Esophagus squamous epithelium (tissue), 5 donors: ENCODE measurements at regions not wholly inside any gene's neighbourhood (a gene's known extent, or its start where the extent isn't known, plus 50 kb on each side); places are given as distances from the start of the nearest gene placed in this dataset.
A peak's percentile ranks its signal among the peaks of the same experiment; 100 is the strongest.
"Not testable (repeated sequence)": the region's sequence is repeated elsewhere in the genome, so short reads cannot be mapped to it uniquely, and the experiment has no call there.

ENCODE experiments used
- DNase-seq: peaks from one replicate; lab custom pipeline; 2025; lab: John Stamatoyannopoulos, UW
- H3K27ac ChIP-seq, 4 donors: fragments of 200-600 bp; sonication (generic); one replicate each; pipeline ENCODE4 v1.5.1; 2016 to 2019; ENCODE audit warnings: mild to moderate bottlenecking in 1 of 4
- H3K27me3 ChIP-seq, 4 donors: fragments of 200-600 bp; sonication (generic); 1 replicate in 3 of 4; 2 replicates in 1 of 4; pipeline versions ENCODE4 v1.5.1 to v1.6.0; 2017 to 2021; ENCODE audit warnings: antibody characterized with exemption in 1 of 4
- H3K36me3 ChIP-seq, 3 donors: fragments of 200-600 bp; sonication (generic); one replicate each; pipeline ENCODE4 v1.5.1; 2016 to 2019
- H3K4me1 ChIP-seq, 3 donors: fragments of 200-600 bp; sonication (generic); one replicate each; pipeline ENCODE4 v1.5.1; 2017 to 2019
- H3K4me3 ChIP-seq, 4 donors: fragments of 200-600 bp; sonication (generic); 1 replicate in 3 of 4; 2 replicates in 1 of 4; pipeline ENCODE4 v1.5.1; 2016 to 2019; ENCODE audit warnings: mild to moderate bottlenecking in 2 of 4, moderate library complexity in 1 of 4
- H3K9me3 ChIP-seq, 3 donors: fragments of 200-600 bp; sonication (generic); one replicate each; pipeline ENCODE4 v1.5.1; 2016 to 2019
- POLR2A ChIP-seq, 4 donors: fragments of 450-650 bp; IDR thresholded peaks; one replicate each; pipeline ENCODE4 v1.6.1; 2017; ENCODE audit warnings: antibody characterized with exemption in 4 of 4, mild to moderate bottlenecking in 4 of 4, moderate library complexity in 3 of 4
- WGBS, 2 donors: methylation state at CpG; one replicate each; pipeline ENCODE4 v1.1.5; 2018; 5-methylcytosine and 5-hydroxymethylcytosine counted together
- intact Hi-C: fragments of 100-400 bp; cut with DNase I; formaldehyde crosslinking; loops from one replicate; pipeline ENCODE4 v1.15.0; 2022
- TF ChIP-seq, protein P1 (sequence below), 6 experiments: fragments of 450-650 bp in 4 of 6; fragments of 200-600 bp in 2 of 6; sonication (generic) in 2 of 6; IDR thresholded peaks; one replicate each; pipeline ENCODE4 v1.5.1; 2016 to 2019; ENCODE audit warnings: antibody characterized with exemption in 6 of 6, mild to moderate bottlenecking in 4 of 6, moderate library complexity in 4 of 6
- donor health status: DM: yes; HTN: yes; CAD: no.

DNA sequence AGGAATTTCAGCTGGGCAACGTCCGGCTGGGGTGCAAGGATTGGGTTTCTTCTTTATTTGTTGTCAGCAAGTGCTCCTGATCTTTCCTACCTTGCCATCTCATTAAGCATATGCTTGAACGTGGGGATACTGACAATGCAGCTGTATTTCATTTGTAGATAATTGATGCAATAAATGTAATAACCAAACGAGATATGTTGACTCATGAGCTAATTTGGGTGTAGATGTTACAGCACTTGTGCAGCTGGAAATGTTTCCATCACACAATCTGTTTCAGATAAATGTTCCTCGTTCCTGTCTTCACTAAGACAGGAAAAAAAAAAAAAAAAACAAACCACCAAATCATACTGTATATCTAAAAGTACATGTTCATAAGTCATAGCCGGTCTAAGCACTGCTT, 123.8 kb downstream of the DMRT2 start:
- WGBS, 2 donors, result 54 to 73% methylated on average over 6 of the region's 6 CpGs
- no peaks in the 10 kb centered on the region for H3K36me3 ChIP-seq
- no peaks in the 10 kb centered on the region for H3K4me1 ChIP-seq
- H3K27me3 ChIP-seq, result no peaks in the 10 kb centered on the region
- H3K4me3 ChIP-seq, result no peak overlapping the region
- no peak overlapping the region for H3K27ac ChIP-seq
- intact Hi-C loops, result no loop called here
- no peak for TF ChIP-seq POLR2A (IDR thresholded peaks at IDR 0.05)
- TF ChIP-seq, protein P1, sequence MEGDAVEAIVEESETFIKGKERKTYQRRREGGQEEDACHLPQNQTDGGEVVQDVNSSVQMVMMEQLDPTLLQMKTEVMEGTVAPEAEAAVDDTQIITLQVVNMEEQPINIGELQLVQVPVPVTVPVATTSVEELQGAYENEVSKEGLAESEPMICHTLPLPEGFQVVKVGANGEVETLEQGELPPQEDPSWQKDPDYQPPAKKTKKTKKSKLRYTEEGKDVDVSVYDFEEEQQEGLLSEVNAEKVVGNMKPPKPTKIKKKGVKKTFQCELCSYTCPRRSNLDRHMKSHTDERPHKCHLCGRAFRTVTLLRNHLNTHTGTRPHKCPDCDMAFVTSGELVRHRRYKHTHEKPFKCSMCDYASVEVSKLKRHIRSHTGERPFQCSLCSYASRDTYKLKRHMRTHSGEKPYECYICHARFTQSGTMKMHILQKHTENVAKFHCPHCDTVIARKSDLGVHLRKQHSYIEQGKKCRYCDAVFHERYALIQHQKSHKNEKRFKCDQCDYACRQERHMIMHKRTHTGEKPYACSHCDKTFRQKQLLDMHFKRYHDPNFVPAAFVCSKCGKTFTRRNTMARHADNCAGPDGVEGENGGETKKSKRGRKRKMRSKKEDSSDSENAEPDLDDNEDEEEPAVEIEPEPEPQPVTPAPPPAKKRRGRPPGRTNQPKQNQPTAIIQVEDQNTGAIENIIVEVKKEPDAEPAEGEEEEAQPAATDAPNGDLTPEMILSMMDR (IDR thresholded peaks at IDR 0.05), result no peak
- no peaks in the 10 kb centered on the region for H3K9me3 ChIP-seq
- no peak for DNase-seq

GRCh38 chr9:1179366-1179765, 129.2 kb downstream of the DMRT2 start:
- no peaks in the 10 kb centered on the region for H3K27me3 ChIP-seq
- no peaks in the 10 kb centered on the region for H3K36me3 ChIP-seq
- H3K9me3 ChIP-seq, result no peaks in the 10 kb centered on the region
- WGBS, 2 donors, result 35 to 60% methylated on average over 2 of the region's 2 CpGs
- no peak for TF ChIP-seq POLR2A (IDR thresholded peaks at IDR 0.05)
- TF ChIP-seq, protein P1 (IDR thresholded peaks at IDR 0.05), result no peak
- H3K4me3 ChIP-seq, result no peak overlapping the region
- no peaks in the 10 kb centered on the region for H3K4me1 ChIP-seq
- DNase-seq, result no peak
- intact Hi-C loops, result no loop called here
- no peak overlapping the region for H3K27ac ChIP-seq

DNA sequence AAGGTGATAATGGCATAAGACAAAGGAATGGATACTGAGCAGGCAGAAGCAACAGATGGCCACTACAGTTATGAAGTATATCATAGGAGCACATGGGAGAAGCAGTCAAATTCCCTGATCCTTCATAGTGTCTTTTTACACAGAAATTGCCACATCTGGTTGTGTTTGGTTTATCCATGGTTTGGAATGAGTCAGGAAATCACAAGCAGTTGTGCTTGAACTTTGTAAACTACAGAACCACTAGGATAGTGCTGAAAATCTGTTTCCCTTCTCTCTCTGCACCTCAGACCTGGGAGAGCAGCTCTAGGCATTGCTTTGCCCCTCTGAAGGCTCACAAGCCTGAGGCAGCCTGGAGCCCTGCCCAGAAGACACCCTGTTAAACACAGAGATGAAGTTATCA, 134.0 kb downstream of the DMRT2 start:
- Histone ChIP-seq H3K9me3 (peaks cover 0 to 5% (median 0%) of the 10 kb centered on the region in 3 donors), H3K36me3 (no peaks in the 10 kb centered on the region), H3K27ac (no peak overlapping the region), H3K4me1 (no peaks in the 10 kb centered on the region), H3K27me3 (no peaks in the 10 kb centered on the region), H3K4me3 (no peak overlapping the region)
- DNase-seq, result no peak
- intact Hi-C loops, result no loop called here
- TF ChIP-seq POLR2A (IDR thresholded peaks at IDR 0.05), result no peak
- TF ChIP-seq, protein P1 (IDR thresholded peaks at IDR 0.05), result no peak

DNA sequence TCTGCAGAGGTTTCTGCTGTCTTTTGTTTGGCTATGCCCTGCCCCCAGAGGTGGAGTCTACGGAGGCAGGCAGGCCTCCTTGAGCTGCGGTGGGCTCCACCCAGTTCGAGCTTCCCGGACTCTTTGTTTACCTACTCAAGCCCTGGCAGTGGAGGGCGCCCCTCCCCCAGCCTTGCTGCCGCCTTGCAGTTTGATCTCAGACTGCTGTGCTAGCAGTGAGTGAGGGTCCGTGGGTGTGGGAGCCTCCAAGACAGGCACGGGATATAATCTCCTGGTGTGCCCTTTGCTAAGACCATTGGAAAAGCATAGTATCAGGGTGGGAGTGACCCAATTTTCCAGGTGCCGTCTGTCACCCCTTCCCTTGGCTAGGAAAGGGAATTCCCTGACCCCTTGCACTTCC, 137.0 kb downstream of the DMRT2 start:
- H3K27ac ChIP-seq, H3K27me3 ChIP-seq, H3K36me3 ChIP-seq, H3K4me3 ChIP-seq, DNase-seq, H3K4me1 ChIP-seq, intact Hi-C loops, H3K9me3 ChIP-seq: not testable (repeated sequence)
- WGBS, 2 donors, result 81 to 93% methylated on average over 3 to 8 of the region's 9 CpGs

DNA sequence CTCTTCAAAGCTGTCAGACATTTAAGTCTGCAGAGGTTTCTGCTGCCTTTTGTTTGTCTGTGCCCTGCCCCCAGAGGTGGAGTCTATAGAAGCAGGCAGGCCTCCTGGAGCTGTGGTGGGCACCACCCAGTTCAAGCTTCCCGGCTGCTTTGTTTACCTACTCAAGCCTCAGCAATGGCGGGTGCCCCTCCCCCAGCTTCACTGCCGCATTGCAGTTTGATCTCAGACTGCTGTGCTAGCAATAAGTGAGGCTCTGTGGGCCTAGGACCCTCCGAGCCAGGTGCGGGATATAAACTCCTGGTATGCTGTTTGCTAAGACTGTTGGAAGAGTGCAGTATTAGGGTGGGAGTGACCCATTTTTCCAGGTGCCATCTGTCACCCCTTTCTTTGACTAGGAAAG, 145.5 kb downstream of the DMRT2 start:
- peaks cover 4 to 34% (median 10%) of the 10 kb centered on the region in 3 donors for H3K4me1 ChIP-seq
- H3K4me3 ChIP-seq, intact Hi-C loops, H3K27ac ChIP-seq, H3K9me3 ChIP-seq, DNase-seq, H3K36me3 ChIP-seq, H3K27me3 ChIP-seq: not testable (repeated sequence)
- 28 to 54% methylated on average over 3 of the region's 5 CpGs for WGBS, 2 donors

GRCh38 chr9:1198085-1198484, 147.9 kb downstream of the DMRT2 start:
- Histone ChIP-seq H3K27ac (peak overlapping the region in 2 of 4 donors; percentile 36 to 45), H3K27me3 (no peaks in the 10 kb centered on the region), H3K4me3 (no peak overlapping the region), H3K4me1 (peaks cover 4 to 58% (median 17%) of the 10 kb centered on the region in 3 donors), H3K36me3 (no peaks in the 10 kb centered on the region), H3K9me3 (no peaks in the 10 kb centered on the region)
- DNase-seq, result no peak
- TF ChIP-seq, protein P1 (IDR thresholded peaks at IDR 0.05), result no peak
- no peak for TF ChIP-seq POLR2A (IDR thresholded peaks at IDR 0.05)
- intact Hi-C loops, result no loop called here
- 33 to 45% methylated on average over 1 of the region's 1 CpG for WGBS, 2 donors
